Upper lobe of right lung (tissue), 1 donor: ENCODE measurements at regions not wholly inside any gene's neighbourhood (a gene's known extent, or its start where the extent isn't known, plus 50 kb on each side); places are given as distances from the start of the nearest gene placed in this dataset.

Source experiments
- ATAC-seq: fragments of 200-7000 bp; cut with Tn5 transposase; one replicate; pipeline ENCODE4 v1.9.1; 2020; ENCODE audit warnings: mild to moderate bottlenecking, moderate library complexity
- DNase-seq: peaks from one replicate; pipeline ENCODE4 v3.0.0-alpha.2; 2020
- H3K27ac ChIP-seq: fragments of 200-600 bp; one replicate; pipeline ENCODE4 v1.8.0; 2022
- H3K27me3 ChIP-seq: fragments of 200-600 bp; one replicate; pipeline ENCODE4 v1.8.0; 2022; ENCODE audit warnings: mild to moderate bottlenecking
- H3K36me3 ChIP-seq: fragments of 200-600 bp; one replicate; pipeline ENCODE4 v1.8.0; 2022
- H3K4me1 ChIP-seq: fragments of 200-600 bp; one replicate; pipeline ENCODE4 v1.8.0; 2022
- H3K4me3 ChIP-seq: fragments of 200-600 bp; one replicate; pipeline ENCODE4 v1.8.0; 2022; ENCODE audit warnings: mild to moderate bottlenecking
- H3K9me3 ChIP-seq: fragments of 200-600 bp; one replicate; pipeline ENCODE4 v1.8.0; 2022
- CTCF ChIP-seq: fragments of 200-600 bp; IDR thresholded peaks from one replicate; pipeline ENCODE4 v1.8.0; 2022; ENCODE audit warnings: antibody characterized with exemption
- intact Hi-C: fragments of 100-400 bp; cut with DNase I; formaldehyde crosslinking; loops from one replicate; pipeline ENCODE4 v1.11.0; 2022
- donor health status: DM: no; HTN: yes; CAD: no; lungs with severe emphysema.

GRCh38 chr5:54756796-54757402, 228.5 kb downstream of the ESM1 start:
- DNase-seq (no peak), ATAC-seq (no peak)
- Histone ChIP-seq H3K9me3 (no peaks in the 10 kb centered on the region), H3K4me1 (no peaks in the 10 kb centered on the region), H3K27me3 (no peaks in the 10 kb centered on the region), H3K36me3 (no peaks in the 10 kb centered on the region), H3K4me3 (no peak overlapping the region), H3K27ac (no peak overlapping the region)
- TF ChIP-seq CTCF: no peak
- intact Hi-C loops: no loop called here

DNA sequence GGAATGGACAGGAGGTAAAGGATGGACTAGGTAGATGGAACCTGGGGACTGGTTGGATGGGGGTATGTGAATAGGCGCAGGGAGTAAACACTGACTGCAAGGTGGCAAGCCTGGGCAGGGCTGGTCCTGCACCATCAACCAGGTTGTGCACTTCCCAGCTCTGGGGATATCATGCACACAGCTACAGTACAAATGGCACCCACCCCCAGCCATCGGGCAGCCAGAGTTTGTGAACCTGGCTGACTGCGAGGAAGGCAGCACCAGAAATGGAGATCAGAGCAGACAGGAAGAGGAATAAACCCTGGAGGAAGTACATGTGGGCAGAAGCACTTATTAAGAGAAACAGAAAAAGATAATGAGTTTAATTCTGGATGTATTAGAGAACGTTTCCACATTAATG, 229.1 kb downstream of the ESM1 start:
- no peak overlapping the region for H3K4me3 ChIP-seq
- ATAC-seq (peak; percentile 24), DNase-seq (no peak)
- no peaks in the 10 kb centered on the region for H3K9me3 ChIP-seq
- intact Hi-C loops: no loop called here
- H3K4me1 ChIP-seq: no peaks in the 10 kb centered on the region
- no peaks in the 10 kb centered on the region for H3K36me3 ChIP-seq
- H3K27ac ChIP-seq: no peak overlapping the region
- TF ChIP-seq CTCF: no peak
- H3K27me3 ChIP-seq: no peaks in the 10 kb centered on the region

- ATAC-seq (no peak), DNase-seq (no peak)
- H3K4me3 ChIP-seq: no peak overlapping the region
- H3K27ac ChIP-seq: no peak overlapping the region
- no peaks in the 10 kb centered on the region for H3K36me3 ChIP-seq
- intact Hi-C loops: no loop called here
- H3K27me3 ChIP-seq: no peaks in the 10 kb centered on the region
- H3K4me1 ChIP-seq: no peaks in the 10 kb centered on the region
- H3K9me3 ChIP-seq: no peaks in the 10 kb centered on the region
- no peak for TF ChIP-seq CTCF
Measured at GRCh38 chr5:54754878-54755277, 230.5 kb downstream of the ESM1 start.

DNA sequence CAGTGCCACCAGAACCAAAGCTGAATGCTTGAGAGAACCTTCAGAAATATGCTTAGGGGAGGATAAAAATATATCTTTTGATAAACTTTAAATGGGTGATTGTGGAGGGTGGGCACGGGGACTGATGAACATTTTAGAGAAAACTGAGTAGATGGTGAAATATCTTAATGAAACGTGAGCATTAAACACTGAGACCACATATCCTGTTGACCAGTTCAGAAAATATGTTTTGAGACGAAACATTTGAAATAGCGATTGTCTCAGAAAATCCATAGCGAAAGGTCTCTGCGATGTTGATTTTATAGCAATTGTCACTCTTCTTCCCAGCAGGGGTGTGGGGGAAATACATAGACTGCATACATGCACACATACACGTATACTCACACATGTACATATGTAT, 231.0 kb downstream of the ESM1 start:
- ATAC-seq (no peak), DNase-seq (no peak)
- no peaks in the 10 kb centered on the region for H3K4me1 ChIP-seq
- no peak overlapping the region for H3K4me3 ChIP-seq
- H3K9me3 ChIP-seq: no peaks in the 10 kb centered on the region
- no peaks in the 10 kb centered on the region for H3K27me3 ChIP-seq
- intact Hi-C loops: no loop called here
- no peak overlapping the region for H3K27ac ChIP-seq
- no peaks in the 10 kb centered on the region for H3K36me3 ChIP-seq
- no peak for TF ChIP-seq CTCF

DNA sequence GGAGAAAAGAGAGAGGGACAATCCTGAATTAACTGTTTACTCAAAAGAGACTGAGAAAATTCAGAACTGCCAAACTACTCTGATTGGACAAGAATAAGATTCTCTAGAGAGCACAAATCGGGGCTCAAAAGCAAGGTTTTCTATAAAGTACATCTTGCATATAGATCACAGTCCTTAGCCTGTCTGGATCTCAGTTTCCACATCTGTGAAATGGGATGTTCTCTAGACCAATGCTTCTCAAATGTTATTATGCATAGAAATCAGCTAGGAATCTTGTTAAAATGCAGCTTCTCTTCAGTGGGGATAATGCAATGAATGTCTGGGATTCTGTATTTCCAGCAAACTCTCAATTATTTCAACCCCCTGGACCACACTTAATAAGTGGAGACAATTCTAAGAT, 231.6 kb downstream of the ESM1 start:
- DNase-seq: no peak
- no peaks in the 10 kb centered on the region for H3K9me3 ChIP-seq
- H3K4me3 ChIP-seq: no peak overlapping the region
- H3K36me3 ChIP-seq: no peaks in the 10 kb centered on the region
- H3K4me1 ChIP-seq: no peaks in the 10 kb centered on the region
- intact Hi-C loops: no loop called here
- H3K27me3 ChIP-seq: no peaks in the 10 kb centered on the region
- no peak overlapping the region for H3K27ac ChIP-seq
- ATAC-seq: no peak
- TF ChIP-seq CTCF: no peak

GRCh38 chr5:54753034-54753433, 232.4 kb downstream of the ESM1 start:
- Histone ChIP-seq H3K36me3 (no peaks in the 10 kb centered on the region), H3K27me3 (no peaks in the 10 kb centered on the region), H3K4me3 (no peak overlapping the region), H3K9me3 (no peaks in the 10 kb centered on the region), H3K27ac (no peak overlapping the region), H3K4me1 (no peaks in the 10 kb centered on the region)
- no peak for DNase-seq
- peak; percentile 53 for ATAC-seq
- intact Hi-C loops: no loop called here
- no peak for TF ChIP-seq CTCF
